Hindlimb muscle (tissue), 1 donor: ENCODE measurements at regions not wholly inside any gene's neighbourhood (a gene's known extent, or its start where the extent isn't known, plus 50 kb on each side); places are given as distances from the start of the nearest gene placed in this dataset.

Source experiments
- DNase-seq: peaks from one replicate; pipeline ENCODE4 v3.0.0-alpha.2; 2013

DNA sequence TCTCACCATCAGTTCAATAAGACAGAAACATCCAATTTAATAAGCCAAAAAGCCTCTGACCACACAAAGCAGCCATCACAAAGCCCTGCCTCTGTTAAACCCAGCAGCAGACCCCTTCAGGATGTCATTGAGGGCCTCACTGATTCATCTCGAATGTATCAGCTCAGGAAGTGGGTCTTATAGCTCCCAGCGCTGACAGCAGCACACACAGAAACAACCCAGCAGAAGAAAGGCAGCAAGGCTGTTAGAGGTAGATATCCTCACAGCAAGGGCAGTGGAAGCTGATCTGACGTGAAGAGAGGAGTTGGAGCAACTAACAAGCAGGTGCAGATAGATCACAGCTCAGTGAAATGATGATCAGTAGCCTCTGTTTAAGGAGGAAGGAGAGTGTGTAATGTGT lies 86.2 kb upstream of the NCAM1 start:
- DNase-seq = no peak

DNA sequence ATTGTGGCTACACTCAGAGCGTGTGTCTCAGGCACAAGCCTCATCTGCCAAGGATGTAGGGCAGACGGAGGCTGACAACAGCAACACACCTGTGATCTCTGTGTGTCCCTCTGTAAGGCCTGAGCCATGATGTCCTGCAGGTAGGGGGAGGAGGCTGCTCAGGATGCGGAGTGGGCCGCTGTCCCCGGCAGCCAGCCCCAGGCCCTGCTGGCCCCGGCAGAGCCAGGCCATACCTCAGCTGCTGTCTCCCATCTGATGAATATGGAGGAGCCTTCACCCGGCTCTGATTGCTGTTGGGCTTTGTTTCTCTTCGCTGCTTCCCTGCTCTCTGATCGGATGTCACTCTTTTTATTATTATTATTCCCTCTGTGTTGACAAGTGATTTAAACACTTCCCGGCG lies 83.6 kb upstream of the NCAM1 start:
- no peak for DNase-seq

- DNase-seq = peak; percentile 40
Observed at GRCh38 chr11:112878033-112878601, 83.1 kb upstream of the NCAM1 start.

- DNase-seq = no peak
Observed at GRCh38 chr11:112880495-112880894, 80.7 kb upstream of the NCAM1 start.

DNA sequence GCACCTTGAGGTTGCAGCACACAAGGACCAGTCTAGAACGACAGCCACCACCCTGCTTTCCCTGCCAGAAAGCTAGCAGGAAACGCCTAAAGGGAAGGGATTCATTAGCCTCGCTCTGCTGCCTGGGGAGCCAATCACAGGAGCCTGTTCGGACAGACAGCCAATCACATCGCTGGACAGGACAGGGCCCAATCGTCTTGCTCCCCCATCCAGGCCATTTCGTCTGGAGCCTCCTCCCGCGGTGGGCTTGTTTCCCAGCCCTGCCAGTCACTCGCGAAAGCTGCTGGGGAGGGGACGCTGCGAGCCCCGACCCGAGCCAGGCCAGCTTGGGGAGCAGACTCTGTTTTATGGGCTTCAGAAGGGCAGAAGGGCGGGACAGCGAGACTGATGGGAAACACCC lies 79.8 kb upstream of the NCAM1 start:
- DNase-seq = peak; percentile 59

- no peak for DNase-seq
Observed at GRCh38 chr11:112882494-112883381, 78.5 kb upstream of the NCAM1 start.

GRCh38 chr11:112884012-112884767 lies 77.0 kb upstream of the NCAM1 start:
- DNase-seq = no peak

GRCh38 chr11:112885744-112886433 lies 75.3 kb upstream of the NCAM1 start:
- no peak for DNase-seq

DNA sequence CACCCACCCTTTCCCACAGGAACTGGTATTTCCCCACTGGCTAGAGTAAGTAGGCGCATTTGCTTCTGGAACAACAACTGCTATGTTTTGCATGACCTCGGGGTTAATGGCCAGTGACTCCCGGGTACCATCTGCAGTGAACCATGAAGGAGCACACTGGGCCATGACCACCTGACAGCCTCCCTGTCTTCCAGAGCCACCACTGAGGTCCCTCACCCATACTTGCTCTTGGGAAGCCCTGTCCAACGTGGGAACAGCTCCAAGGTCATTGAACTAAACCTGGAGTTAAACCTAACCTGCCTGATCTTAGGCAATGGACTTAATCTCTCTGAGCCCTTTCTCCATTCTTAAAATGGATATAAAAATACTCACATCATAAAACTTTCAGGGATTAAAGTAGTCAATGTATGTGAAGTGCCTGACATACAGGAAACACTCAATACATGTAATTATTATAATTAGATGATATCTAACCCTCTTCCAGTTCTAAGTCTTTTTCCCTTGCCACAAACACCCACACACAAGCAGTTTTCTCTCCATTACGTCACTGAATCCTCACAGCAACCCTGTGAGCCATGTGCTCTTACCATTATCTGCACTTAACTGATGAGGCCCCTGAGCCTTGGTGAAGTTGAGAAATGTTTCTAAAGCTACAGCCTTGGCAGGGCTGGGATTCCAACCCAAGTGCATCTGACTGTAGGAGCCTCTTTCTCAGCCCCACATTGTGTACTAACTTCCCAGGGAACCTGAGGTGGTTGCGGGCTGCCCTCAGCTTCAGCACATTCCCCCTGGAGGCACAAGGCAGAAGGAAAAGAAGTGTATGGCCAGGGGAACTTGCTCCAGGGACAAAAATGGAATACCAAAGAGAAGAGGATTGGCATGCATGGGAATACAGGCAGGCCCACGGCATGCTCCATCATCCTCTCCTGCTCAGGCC lies 74.5 kb upstream of the NCAM1 start:
- peak; percentile 26 for DNase-seq

DNA sequence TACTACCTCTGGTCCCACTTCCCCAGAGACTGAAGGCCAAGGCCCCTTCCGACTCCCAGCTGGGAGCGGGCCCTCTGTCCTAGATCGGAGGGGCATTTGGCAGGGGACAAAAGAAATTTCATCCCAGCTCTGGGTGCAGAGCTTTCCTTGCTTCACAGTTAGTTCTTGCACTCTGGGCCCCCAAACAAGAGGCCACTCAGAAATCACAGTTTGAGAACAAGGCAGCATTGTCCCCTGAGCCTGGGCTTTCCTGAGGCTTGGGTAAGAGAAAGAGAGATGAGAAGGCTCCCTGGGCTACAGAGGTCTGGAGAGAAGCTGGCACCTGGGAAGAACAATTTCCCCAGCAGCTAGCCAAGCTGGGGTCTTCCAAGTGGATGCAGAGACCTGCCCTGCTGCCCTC lies 71.8 kb upstream of the NCAM1 start:
- DNase-seq = no peak

- no peak for DNase-seq
Observed at GRCh38 chr11:112899235-112900006, 61.8 kb upstream of the NCAM1 start.

GRCh38 chr11:112901924-112902323 lies 59.3 kb upstream of the NCAM1 start:
- DNase-seq = no peak

- DNase-seq = no peak
Observed at GRCh38 chr11:112902361-112903011, 58.7 kb upstream of the NCAM1 start.

GRCh38 chr11:112903340-112903739 lies 57.9 kb upstream of the NCAM1 start:
- DNase-seq = no peak

GRCh38 chr11:112911124-112911523 lies 50.1 kb upstream of the NCAM1 start:
- DNase-seq = no peak
